Karpas-422 (cell line): ENCODE measurements at regions not wholly inside any gene's neighbourhood (a gene's known extent, or its start where the extent isn't known, plus 50 kb on each side); places are given as distances from the start of the nearest gene placed in this dataset.

Experiments used
- DNase-seq: peaks from one replicate; pipeline ENCODE4 v3.0.0-alpha.2; 2015
- H2AFZ ChIP-seq: fragments of 200-600 bp; sonication (generic); 2 replicates; pipeline ENCODE4 v1.6.1; 2014; ENCODE audit warnings: antibody characterized with exemption, low read length, mixed read lengths
- H3K27ac ChIP-seq: fragments of 200-600 bp; sonication (generic); 2 replicates; pipeline ENCODE4 v1.5.1; 2014; ENCODE audit warnings: mild to moderate bottlenecking, low read length, moderate library complexity
- H3K27me3 ChIP-seq: fragments of 200-600 bp; sonication (generic); 2 replicates; pipeline ENCODE4 v1.6.1; 2014; ENCODE audit warnings: low read length, mixed read lengths
- H3K36me3 ChIP-seq: fragments of 200-600 bp; sonication (generic); 2 replicates; pipeline ENCODE4 v1.6.1; 2014; ENCODE audit warnings: low read length, mixed read lengths; ENCODE audit not compliant: insufficient read depth
- H3K4me1 ChIP-seq: fragments of 200-600 bp; sonication (generic); 2 replicates; pipeline ENCODE4 v1.6.1; 2014; ENCODE audit warnings: mild to moderate bottlenecking, low read length, mixed read lengths
- H3K4me2 ChIP-seq: fragments of 200-600 bp; sonication (generic); 2 replicates; pipeline ENCODE4 v1.6.1; 2014; ENCODE audit warnings: low read length, low read depth, mild to moderate bottlenecking; ENCODE audit not compliant: poor library complexity, severe bottlenecking
- H3K4me3 ChIP-seq: fragments of 200-600 bp; sonication (generic); 2 replicates; pipeline ENCODE4 v1.5.1; 2014; ENCODE audit warnings: mild to moderate bottlenecking, antibody characterized with exemption, low read length, mixed read lengths
- H3K79me2 ChIP-seq: fragments of 200-600 bp; sonication (generic); 2 replicates; pipeline ENCODE4 v1.6.1; 2014; ENCODE audit warnings: mild to moderate bottlenecking, low read length, mixed read lengths
- H3K9ac ChIP-seq: fragments of 200-600 bp; sonication (generic); 2 replicates; pipeline ENCODE4 v1.6.0; 2014; ENCODE audit warnings: low read length
- H3K9me2 ChIP-seq: fragments of 200-600 bp; sonication (generic), shearing (Covaris generic); replicated peaks from 2 replicates; pipeline ENCODE4 v1.6.0; 2014; ENCODE audit warnings: mild to moderate bottlenecking, low read length, moderate library complexity; ENCODE audit not compliant: insufficient read depth
- H3K9me3 ChIP-seq: fragments of 300-700, 200-600 bp; sonication (generic); 2 replicates; pipeline ENCODE4 v1.6.1; 2014; ENCODE audit warnings: low read length, mixed read lengths
- H4K20me1 ChIP-seq: fragments of 200-600 bp; sonication (generic); 2 replicates; pipeline ENCODE4 v1.6.1; 2014; ENCODE audit warnings: mild to moderate bottlenecking, antibody characterized with exemption, low read length, low read depth; ENCODE audit not compliant: insufficient read depth

DNA sequence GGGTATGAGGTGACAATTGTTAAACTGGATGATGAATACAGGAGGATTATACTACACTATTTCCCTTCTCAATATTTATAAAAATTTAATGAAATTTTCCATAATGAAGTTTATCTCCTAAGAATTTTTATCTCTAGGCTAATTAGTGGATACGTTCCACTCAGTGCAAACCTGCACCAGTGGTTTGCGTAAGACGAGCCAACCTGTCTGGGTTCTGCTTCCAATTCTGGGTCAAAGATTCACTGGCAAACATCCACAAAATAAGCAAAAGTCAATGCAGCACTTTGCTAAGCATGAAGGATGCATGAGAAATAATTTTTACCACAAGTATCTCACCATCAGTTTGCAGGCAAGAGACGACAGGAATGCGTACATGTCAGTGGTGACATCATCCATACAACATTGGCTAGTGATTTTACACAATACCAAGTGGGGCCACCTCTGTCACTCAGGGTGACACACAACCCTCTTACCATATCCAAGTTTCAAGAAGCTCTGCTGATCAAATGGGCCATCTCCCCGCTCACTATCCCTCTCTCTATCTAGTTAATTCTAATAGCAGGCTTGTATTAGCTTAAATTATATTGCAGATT, 51.7 kb downstream of the FAM50B start:
- Histone ChIP-seq H3K36me3 (no peaks in the 10 kb centered on the region), H3K9me2 (no peaks in the 10 kb centered on the region), H3K4me2 (no peak overlapping the region)

DNA sequence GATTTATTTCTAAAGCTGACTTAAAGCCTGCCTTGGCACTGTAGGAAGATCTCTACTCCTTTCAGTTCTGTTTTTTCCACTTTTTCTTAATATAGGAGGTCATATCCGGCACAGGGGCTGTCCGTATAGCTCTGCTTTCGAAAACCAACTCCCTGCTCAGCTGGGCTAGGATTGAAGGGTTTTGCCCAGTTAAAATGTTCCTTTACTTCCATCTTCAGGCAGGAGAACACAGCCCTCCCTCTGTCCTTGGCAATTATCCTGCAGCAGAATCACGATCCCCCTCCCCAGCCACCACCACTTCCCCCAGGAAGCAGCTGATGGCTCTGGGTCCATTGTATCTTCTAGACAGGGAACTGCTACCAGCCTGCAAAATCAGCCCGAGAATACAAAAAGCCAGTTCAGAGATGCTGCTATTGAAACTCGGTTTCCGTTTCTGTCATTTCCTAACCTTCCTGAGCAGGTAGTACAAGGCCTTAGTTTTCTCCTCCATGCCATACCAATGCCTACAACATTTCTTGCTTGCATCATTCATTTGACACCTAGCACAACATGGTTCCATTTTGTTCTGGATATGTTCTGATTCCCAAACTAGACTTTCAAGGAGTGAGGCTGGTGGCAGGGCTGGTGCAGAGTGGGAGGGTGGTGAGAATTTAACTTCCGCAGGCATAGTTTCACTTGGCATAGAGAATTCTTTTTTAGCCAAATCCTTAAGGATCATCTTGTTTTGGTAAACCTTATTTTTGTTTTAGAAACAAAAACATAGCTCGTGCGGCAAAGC, 53.9 kb downstream of the FAM50B start:
- H3K4me3 ChIP-seq, result no peak overlapping the region
- DNase-seq, result no peak
- no peaks in the 10 kb centered on the region for H3K36me3 ChIP-seq
- no peaks in the 10 kb centered on the region for H3K79me2 ChIP-seq
- H3K4me2 ChIP-seq, result no peak overlapping the region
- no peak overlapping the region for H3K27ac ChIP-seq
- H4K20me1 ChIP-seq, result no peaks in the 10 kb centered on the region
- H3K9me2 ChIP-seq, result no peaks in the 10 kb centered on the region
- no peaks in the 10 kb centered on the region for H3K9me3 ChIP-seq
- H3K27me3 ChIP-seq, result no peaks in the 10 kb centered on the region
- H2AFZ ChIP-seq, result no peak overlapping the region
- no peaks in the 10 kb centered on the region for H3K4me1 ChIP-seq
- H3K9ac ChIP-seq, result no peak overlapping the region

More for the DNA sequence above, 51.7 kb downstream of the FAM50B start:
- Histone ChIP-seq H3K9ac (no peak overlapping the region), H4K20me1 (no peaks in the 10 kb centered on the region), H3K4me3 (no peak overlapping the region), H3K9me3 (no peaks in the 10 kb centered on the region), H3K27ac (no peak overlapping the region), H3K27me3 (no peaks in the 10 kb centered on the region), H2AFZ (no peak overlapping the region), H3K4me1 (no peaks in the 10 kb centered on the region), H3K79me2 (no peaks in the 10 kb centered on the region)
- DNase-seq, result no peak

DNA sequence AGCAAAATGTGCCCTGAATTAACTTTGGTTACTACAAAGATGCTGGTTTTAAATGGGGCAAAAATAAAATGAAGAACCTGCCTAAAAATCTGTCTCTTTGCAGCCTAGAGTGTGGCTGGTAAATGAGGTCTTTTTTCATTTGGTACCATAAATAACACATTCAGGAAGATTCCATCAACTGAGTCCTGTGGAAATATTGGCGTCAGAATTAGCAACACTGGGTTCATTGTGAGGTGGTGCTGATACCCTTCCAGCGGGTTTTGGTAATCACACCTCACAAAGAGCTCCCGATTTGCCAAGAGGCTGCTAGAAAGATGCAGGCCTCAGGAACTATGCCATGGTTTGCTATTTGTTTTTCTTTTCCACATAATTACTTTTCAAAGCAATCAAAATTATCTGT, 55.3 kb downstream of the FAM50B start:
- H3K4me1 ChIP-seq, result no peaks in the 10 kb centered on the region
- no peak overlapping the region for H3K9ac ChIP-seq
- no peak for DNase-seq
- H3K79me2 ChIP-seq, result no peaks in the 10 kb centered on the region
- H3K9me3 ChIP-seq, result no peaks in the 10 kb centered on the region
- no peaks in the 10 kb centered on the region for H4K20me1 ChIP-seq
- no peaks in the 10 kb centered on the region for H3K27me3 ChIP-seq
- H3K4me2 ChIP-seq, result no peak overlapping the region
- no peaks in the 10 kb centered on the region for H3K9me2 ChIP-seq
- no peak overlapping the region for H3K27ac ChIP-seq
- no peak overlapping the region for H3K4me3 ChIP-seq
- no peaks in the 10 kb centered on the region for H3K36me3 ChIP-seq
- no peak overlapping the region for H2AFZ ChIP-seq

DNA sequence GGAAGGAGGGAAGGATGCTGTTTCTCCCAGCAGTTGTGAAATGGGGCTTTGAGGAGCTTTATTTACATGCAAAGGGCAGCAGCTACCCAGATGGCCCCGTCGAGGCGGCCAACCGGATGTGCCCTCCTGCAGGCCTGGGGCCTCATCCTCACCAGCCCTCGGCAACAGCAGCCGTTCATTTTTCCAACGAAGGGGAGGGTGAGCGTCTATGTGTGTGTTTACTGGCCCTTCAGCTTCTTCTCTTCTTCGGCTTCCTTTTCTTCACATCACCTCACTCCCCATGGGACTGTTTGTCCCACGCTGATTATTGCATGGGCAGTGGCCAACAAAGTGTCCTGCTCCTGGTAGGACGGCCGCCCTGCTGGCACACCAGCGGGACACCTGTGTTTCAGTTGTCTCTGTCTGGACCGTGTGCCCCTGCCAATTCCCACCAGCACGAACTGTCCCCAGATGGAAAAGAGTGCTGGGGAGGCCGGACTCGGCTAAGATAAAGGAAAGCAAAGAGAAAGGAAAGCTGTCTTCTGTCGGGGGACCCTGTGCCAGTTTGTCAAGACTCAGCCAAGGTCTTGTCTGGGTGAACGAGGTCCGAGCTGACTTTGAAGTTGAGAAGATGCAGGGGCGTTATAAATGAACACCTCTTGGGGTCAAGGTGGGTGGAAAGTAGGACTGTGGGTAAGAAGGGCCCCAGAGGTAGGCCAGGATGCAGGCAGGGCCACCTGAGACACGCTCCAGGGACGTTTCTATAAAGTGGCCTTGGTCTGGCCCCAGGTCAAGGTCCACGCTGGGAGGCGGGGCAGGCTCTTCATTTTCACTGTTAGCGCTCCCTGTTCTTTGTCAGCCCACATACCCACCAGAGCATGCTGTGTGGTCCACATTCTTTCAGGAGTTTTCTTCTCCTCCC, 57.0 kb downstream of the FAM50B start:
- no peaks in the 10 kb centered on the region for H3K4me1 ChIP-seq
- no peaks in the 10 kb centered on the region for H3K9me3 ChIP-seq
- no peak overlapping the region for H3K4me3 ChIP-seq
- no peaks in the 10 kb centered on the region for H3K9me2 ChIP-seq
- no peak overlapping the region for H3K4me2 ChIP-seq
- H3K27ac ChIP-seq, result no peak overlapping the region
- no peaks in the 10 kb centered on the region for H3K79me2 ChIP-seq
- H3K27me3 ChIP-seq, result no peaks in the 10 kb centered on the region
- H3K36me3 ChIP-seq, result no peaks in the 10 kb centered on the region
- no peak for DNase-seq
- H2AFZ ChIP-seq, result no peak overlapping the region
- no peak overlapping the region for H3K9ac ChIP-seq
- no peaks in the 10 kb centered on the region for H4K20me1 ChIP-seq

DNA sequence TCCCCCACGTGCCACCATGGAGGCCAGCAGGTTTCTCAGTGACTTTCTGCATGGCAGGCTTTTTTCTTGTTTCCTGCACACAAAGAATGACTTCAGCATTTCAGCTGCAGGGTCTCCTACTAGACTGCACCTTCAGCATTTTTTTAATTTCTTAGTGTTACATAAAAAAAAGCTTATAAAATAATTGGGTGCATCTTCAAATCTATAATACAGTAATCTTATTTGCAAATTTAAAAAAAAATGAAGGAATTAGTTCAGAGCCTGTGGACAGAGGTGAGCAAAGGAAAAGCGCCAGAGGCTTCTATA, 57.6 kb downstream of the FAM50B start:
- no peaks in the 10 kb centered on the region for H3K4me1 ChIP-seq
- H3K4me2 ChIP-seq, result no peak overlapping the region
- DNase-seq, result no peak
- no peak overlapping the region for H3K27ac ChIP-seq
- no peaks in the 10 kb centered on the region for H3K27me3 ChIP-seq
- no peak overlapping the region for H2AFZ ChIP-seq
- H3K9me2 ChIP-seq, result no peaks in the 10 kb centered on the region
- no peaks in the 10 kb centered on the region for H3K79me2 ChIP-seq
- no peaks in the 10 kb centered on the region for H3K36me3 ChIP-seq
- no peaks in the 10 kb centered on the region for H4K20me1 ChIP-seq
- H3K4me3 ChIP-seq, result no peak overlapping the region
- no peak overlapping the region for H3K9ac ChIP-seq
- H3K9me3 ChIP-seq, result no peaks in the 10 kb centered on the region

DNA sequence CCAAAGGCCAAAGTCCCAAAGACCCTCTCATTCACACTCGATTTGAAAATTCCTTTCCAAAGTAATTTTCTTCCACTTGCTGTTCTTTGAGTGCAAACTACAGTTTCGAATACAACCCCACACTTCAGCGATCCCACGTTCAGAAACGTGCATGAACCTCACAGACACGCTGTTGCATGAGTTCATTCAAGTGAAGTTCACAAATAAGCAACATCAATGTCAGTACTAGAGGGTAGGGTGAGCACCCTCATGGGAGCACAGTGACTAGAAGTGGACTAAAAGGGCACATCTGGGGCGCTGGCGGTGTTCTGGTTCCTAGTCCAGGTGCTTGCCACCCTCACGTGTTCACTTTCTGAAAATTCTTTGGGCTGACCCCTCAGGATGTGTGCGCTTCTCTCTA, 59.0 kb downstream of the FAM50B start:
- Histone ChIP-seq H4K20me1 (no peaks in the 10 kb centered on the region), H3K4me3 (no peak overlapping the region), H3K27ac (no peak overlapping the region), H3K27me3 (no peaks in the 10 kb centered on the region), H3K9me3 (no peaks in the 10 kb centered on the region), H3K4me1 (no peaks in the 10 kb centered on the region), H2AFZ (no peak overlapping the region), H3K9ac (no peak overlapping the region), H3K4me2 (no peak overlapping the region), H3K79me2 (no peaks in the 10 kb centered on the region), H3K36me3 (no peaks in the 10 kb centered on the region), H3K9me2 (no peaks in the 10 kb centered on the region)
- DNase-seq, result no peak

DNA sequence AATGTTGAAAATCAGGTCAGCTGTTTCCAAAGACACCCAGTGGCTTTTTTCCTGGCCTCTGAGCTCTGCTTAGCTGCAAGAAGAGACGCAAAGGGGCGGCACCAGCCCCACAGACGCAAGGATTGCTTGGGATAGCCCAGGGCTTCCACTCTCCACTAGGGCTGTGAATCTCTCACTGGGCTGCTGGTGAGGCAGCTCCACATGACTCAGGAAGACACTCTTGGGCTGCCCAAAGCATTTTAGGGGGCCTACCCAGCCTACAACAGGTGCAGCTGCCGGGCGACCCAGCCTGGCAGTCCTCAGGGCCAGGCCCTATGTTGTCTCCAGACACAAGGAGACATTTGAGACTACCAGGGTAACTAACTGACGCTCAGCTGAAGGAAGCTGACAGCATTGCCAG, 59.8 kb downstream of the FAM50B start:
- H3K9me2 ChIP-seq, result no peaks in the 10 kb centered on the region
- no peak overlapping the region for H3K4me2 ChIP-seq
- H4K20me1 ChIP-seq, result no peaks in the 10 kb centered on the region
- H3K9me3 ChIP-seq, result no peaks in the 10 kb centered on the region
- DNase-seq, result no peak
- no peak overlapping the region for H3K4me3 ChIP-seq
- H3K27me3 ChIP-seq, result no peaks in the 10 kb centered on the region
- no peak overlapping the region for H2AFZ ChIP-seq
- no peak overlapping the region for H3K9ac ChIP-seq
- H3K36me3 ChIP-seq, result no peaks in the 10 kb centered on the region
- H3K27ac ChIP-seq, result no peak overlapping the region
- no peaks in the 10 kb centered on the region for H3K4me1 ChIP-seq
- no peaks in the 10 kb centered on the region for H3K79me2 ChIP-seq

DNA sequence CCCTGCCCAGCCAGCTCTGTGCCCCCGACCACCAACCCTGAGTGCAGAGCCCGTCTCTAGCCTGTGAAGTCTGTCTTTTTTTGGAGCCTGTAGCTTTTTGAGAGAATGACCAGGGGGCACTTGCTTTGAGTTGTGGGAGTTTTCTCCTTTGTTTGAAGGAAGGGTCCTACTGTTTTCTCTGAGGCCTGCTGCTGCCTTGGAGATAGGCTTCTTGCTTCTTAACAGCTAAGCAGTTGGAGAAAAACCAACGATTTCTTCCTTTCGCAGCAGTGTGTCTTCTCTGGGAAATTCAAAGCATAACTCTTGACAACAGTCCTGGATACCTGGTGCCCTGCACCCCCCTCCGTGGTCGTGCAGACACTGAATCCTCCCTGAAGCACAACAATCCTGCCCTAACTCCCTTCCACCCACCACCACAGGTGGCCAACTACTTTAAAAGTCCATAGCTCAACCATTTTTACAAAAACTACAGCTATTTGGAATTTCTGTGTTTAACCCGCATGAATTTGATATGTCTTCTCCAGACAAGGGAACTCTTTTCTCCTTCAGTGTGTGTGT, 61.0 kb downstream of the FAM50B start:
- Histone ChIP-seq H3K4me2 (no peak overlapping the region), H3K4me1 (no peaks in the 10 kb centered on the region), H3K79me2 (no peaks in the 10 kb centered on the region), H2AFZ (no peak overlapping the region), H3K9me3 (no peaks in the 10 kb centered on the region), H3K27me3 (no peaks in the 10 kb centered on the region), H3K27ac (no peak overlapping the region), H3K4me3 (no peak overlapping the region), H3K36me3 (no peaks in the 10 kb centered on the region), H3K9ac (no peak overlapping the region), H4K20me1 (no peaks in the 10 kb centered on the region), H3K9me2 (no peaks in the 10 kb centered on the region)
- DNase-seq, result no peak
